Retinal pigment epithelial cell (primary cell): ENCODE measurements at regions not wholly inside any gene's neighbourhood (a gene's known extent, or its start where the extent isn't known, plus 50 kb on each side); places are given as distances from the start of the nearest gene placed in this dataset.

Source experiments
- DNase-seq: peaks from one replicate; pipeline ENCODE4 v3.0.0-alpha.2; 2010; ENCODE audit warnings: low read depth
- H3K4me3 ChIP-seq: 2 replicates; pipeline ENCODE4 v1.5.1; 2011; ENCODE audit warnings: mild to moderate bottlenecking, low read length, control low read depth, moderate library complexity
- TF ChIP-seq, protein P1 (sequence below): conservative IDR thresholded peaks from 2 replicates; pipeline ENCODE4 v1.5.1; 2011; ENCODE audit warnings: low read depth, low read length, control low read depth, inconsistent platforms

DNA sequence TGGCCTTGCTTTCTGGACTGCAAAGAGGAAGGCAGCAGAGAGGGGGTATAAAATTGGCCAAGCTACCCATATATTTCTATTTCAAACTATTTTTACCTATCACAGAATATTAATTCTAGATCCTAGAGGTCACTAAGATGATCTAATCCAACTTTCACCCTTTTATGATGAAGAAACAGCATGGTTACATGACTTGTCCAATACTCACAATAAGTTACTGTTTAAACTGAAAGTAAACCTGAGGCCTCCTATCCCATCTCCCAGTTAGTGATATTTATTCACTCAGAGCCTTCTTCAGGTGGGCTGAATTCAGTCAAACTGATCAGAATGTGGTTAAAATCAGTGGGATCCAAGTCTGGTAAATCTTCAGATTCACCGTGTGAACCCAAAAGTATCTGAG is 1345.1 kb downstream of the XPNPEP1 start:
- TF ChIP-seq, protein P1, sequence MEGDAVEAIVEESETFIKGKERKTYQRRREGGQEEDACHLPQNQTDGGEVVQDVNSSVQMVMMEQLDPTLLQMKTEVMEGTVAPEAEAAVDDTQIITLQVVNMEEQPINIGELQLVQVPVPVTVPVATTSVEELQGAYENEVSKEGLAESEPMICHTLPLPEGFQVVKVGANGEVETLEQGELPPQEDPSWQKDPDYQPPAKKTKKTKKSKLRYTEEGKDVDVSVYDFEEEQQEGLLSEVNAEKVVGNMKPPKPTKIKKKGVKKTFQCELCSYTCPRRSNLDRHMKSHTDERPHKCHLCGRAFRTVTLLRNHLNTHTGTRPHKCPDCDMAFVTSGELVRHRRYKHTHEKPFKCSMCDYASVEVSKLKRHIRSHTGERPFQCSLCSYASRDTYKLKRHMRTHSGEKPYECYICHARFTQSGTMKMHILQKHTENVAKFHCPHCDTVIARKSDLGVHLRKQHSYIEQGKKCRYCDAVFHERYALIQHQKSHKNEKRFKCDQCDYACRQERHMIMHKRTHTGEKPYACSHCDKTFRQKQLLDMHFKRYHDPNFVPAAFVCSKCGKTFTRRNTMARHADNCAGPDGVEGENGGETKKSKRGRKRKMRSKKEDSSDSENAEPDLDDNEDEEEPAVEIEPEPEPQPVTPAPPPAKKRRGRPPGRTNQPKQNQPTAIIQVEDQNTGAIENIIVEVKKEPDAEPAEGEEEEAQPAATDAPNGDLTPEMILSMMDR, result no peak
- no peak for DNase-seq

DNA sequence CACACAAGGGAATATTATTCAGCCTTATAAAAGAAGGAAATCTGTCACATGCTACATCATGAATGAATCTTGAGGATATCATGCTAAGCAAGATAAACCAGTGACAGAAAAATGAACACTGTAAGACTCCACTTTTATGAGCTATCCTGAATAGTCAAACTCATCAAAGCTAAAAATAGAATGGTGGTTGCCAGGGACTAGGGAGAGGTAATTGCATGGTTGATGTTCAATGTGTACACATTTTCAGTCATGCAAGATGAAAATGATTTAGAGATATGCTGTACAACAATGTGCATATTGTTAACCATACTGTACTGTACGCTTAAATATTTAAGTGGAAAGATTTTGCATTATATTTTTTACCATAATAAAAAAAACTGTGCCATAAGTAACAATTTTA is 1349.1 kb downstream of the XPNPEP1 start:
- no peak for DNase-seq
- TF ChIP-seq, protein P1, result no peak
- no peak overlapping the region for H3K4me3 ChIP-seq

More for the DNA sequence above, 1345.1 kb downstream of the XPNPEP1 start:
- H3K4me3 ChIP-seq, result no peak overlapping the region

- DNase-seq, result no peak
- no peak overlapping the region for H3K4me3 ChIP-seq
- TF ChIP-seq, protein P1, result no peak
These were observed 1354.5 kb downstream of the XPNPEP1 start for GRCh38 chr10:108568824-108569223.

- no peak for DNase-seq
- TF ChIP-seq, protein P1, result no peak
- no peak overlapping the region for H3K4me3 ChIP-seq
These were observed 1355.2 kb downstream of the XPNPEP1 start for GRCh38 chr10:108567899-108568752.

DNA sequence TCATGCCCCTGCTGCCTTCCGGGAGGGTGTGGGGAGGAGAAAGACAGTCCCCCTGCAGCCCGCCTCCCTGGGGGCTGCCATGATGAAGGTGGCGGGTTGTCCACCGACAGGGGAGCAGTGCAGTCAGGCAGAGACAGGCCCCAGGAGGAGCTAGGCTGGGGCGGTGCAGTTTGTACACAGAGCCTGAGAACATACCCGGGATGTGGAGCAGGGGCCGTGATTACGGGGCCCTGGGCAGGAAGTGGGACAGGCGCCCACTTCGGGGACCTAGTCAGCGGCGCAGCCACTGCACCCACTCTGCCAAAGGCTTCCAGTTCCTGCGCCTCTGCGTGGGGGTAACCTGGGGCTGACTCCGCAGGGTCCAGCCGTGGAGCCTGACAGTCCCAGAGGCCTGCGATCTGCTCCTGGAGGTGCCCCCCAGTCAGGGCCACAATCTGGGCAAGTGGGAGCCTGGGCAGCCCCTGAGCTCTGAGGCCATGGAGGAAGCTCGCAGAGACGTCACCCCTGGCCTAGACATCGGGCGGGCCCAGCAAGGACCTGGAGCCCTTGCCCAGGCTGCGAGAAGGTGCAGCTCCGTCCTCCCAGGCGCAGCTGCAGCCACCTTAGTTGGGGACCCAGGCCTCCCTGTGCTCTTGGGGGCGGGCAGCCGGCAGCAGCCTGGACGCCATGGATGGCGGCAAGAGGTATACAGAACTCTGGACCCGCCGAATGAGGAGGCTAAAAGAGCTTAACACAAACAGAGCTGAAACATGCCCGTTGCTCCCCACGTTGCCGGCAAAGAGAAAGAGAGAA is 1356.8 kb downstream of the XPNPEP1 start:
- H3K4me3 ChIP-seq, result no peak overlapping the region
- no peak for DNase-seq
- TF ChIP-seq, protein P1, result no peak

- TF ChIP-seq, protein P1, result no peak
- DNase-seq, result no peak
- no peak overlapping the region for H3K4me3 ChIP-seq
These were observed 1361.2 kb downstream of the XPNPEP1 start for GRCh38 chr10:108562105-108562504.
